Occipital lobe (tissue), 1 donor: ENCODE measurements at regions not wholly inside any gene's neighbourhood (a gene's known extent, or its start where the extent isn't known, plus 50 kb on each side); places are given as distances from the start of the nearest gene placed in this dataset.
"Not testable (repeated sequence)": the region's sequence is repeated elsewhere in the genome, so short reads cannot be mapped to it uniquely, and the experiment has no call there.

ENCODE experiments used
- DNase-seq: peaks from one replicate; lab custom pipeline; 2025; lab: John Stamatoyannopoulos, UW

- no peak for DNase-seq
Observed at GRCh38 chr10:29797616-29798015, 162.8 kb upstream of the SVIL start.

DNA sequence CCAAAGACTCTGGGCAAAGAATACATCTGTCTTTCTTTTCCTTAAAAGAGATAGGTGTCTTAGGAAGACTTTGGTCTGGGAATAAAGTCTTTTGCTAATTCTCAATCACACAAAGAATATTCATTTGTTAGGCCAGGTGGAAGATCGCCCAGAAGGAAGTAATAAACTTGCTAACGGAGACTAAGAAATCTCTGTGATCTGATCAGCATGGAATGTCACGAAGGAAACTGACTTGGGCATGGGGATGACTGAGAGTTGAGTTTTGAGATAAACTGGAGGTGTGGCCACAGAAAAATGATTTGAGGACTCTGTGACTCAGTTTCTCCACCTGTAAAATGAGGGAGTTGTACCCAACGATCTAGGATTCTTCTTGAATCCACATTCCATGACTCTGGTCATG, 161.1 kb upstream of the SVIL start:
- no peak for DNase-seq

- DNase-seq = no peak
Observed at GRCh38 chr10:29794776-29795611, 160.2 kb upstream of the SVIL start.

DNA sequence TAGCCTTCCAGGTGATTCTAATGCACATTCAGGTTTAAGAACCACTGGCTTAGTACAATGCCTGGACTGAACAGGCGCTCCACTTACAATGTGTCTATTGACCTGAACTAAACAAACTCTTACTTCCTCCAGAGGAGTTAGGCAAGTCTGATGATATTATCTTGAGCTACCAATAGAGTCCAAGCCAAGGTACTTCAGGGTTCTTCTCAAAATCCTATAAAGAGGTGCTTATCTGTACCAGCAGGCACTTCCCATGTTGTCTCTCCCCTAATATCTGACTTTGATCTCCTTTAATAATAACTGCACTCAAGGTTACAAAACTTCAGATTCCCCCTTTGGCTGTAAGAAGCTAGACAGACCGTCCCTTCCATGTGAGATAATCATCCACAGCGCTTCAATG, 157.0 kb upstream of the SVIL start:
- DNase-seq = no peak

DNA sequence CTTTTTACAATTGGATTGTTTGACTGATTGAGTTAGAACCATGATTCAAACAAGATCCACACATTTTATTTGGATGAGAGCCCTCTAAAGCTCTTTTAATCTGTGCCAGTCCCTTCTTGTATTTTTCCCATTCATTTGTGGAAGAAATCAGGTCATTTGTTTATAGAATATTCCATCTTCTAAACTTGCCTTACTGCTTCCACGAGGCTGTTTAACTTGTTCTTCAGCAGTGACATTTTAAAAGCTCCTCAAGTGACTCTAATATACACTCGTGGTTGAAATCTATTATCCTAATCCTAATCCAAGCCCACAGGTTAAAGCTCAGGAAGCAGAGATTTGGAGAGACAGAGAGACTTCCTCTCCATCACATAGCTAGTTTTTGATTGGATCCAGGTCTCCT, 155.4 kb upstream of the SVIL start:
- no peak for DNase-seq

- DNase-seq = no peak
Observed at GRCh38 chr10:29788113-29788512, 153.3 kb upstream of the SVIL start.

DNA sequence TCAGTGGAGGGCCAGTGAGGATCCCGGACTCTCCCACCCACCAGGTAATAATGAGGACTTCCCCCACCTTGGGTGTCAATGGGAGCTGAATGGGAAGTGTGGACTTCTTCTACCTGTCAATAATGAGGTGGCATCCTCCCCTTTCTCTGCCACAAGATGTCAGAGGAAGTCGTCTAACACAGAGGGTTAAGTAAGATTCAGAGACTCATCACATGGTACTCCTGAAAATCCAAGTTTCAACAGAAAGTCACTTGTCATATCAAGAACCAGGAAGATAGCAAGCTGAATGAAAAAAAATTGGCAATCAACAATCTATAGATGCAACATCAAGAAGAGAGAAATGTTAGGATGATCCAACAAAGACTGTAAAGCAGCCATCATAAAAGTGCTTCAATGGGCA, 150.9 kb upstream of the SVIL start:
- no peak for DNase-seq

DNA sequence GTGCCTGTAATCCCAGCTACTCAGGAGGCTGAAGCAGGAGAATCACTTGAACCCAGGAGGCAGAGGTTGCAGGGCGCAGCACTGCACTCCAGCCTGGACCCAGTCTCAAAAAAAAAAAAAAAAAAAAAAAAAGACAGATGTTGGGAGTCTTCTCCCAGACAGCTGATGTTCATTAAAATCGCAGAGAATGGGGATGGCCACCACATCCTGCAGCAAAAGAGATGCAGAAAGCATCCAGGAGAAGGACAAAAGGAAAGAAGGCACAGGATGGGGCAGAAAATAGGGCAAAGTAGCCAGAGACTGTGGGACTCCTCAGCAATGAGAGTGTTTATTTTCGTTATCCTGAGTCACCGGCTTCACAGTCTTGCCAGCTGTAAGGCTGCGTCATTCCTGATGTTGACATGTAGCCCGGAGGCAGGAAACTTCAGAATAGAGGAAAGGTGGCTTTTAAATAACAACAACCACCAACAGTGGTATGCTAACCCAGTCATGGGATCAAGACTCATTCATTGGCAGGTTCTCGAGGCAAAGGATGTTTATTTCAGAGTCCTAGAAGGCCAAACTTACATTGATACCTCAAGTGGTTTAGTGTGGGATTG, 149.5 kb upstream of the SVIL start:
- DNase-seq = no peak

- DNase-seq = no peak
Observed at GRCh38 chr10:29783201-29783947, 148.6 kb upstream of the SVIL start.

GRCh38 chr10:29780639-29781038, 145.9 kb upstream of the SVIL start:
- no peak for DNase-seq

DNA sequence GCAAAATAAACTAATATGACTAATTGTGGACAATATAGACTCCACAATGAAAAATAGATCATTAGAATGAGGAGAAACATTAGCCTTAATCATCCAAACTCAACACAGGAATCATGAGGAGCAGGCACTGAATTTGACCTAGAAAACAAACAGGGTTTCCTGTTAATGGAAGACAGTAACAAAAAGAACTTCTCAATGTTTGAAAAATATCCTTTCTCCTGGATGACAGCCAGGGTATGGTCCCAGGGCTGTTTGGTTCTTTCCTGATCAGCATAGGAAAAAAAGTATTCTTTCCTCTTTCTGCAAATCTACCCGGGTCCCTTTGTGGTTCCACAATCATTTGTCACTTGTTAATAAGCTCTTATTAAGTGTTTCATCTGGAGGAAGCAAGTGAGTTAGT, 145.3 kb upstream of the SVIL start:
- no peak for DNase-seq

DNA sequence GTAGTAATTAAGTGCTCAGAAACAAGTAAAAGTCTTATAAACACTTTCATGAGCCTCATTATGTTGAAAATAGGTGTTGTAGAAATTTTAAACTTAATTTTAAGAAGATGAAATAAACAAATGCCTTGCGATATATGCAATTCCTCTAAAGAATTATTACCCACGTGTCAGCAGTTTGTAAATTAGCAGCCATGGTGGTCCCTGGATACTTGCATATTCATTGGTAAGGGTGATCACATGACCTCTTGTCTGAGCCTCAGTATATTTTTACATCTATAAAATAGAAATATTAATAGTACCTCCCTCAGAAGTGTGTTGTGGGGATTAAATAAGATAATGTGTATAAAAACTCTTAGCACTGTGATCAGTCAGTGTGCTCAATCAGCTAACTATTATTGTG, 141.5 kb upstream of the SVIL start:
- DNase-seq = no peak

DNA sequence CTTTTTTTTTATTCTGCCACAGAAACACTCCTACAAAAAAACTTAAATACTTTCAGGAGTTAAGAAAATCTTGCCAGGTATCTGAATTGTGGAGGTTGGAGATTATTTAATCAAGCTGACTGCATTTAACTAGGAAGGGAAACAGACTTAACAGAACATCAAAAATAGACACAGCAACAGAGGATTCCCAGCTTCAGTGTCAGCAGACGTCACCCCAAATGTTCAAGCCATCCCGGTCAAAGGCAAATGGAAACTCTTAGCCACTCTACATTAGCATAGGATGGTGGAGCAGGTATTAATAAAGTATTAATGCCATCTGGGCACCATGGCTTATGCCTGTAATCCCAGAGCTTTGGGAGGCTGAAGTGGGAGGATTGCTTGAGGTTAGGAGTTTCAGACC, 139.7 kb upstream of the SVIL start:
- no peak for DNase-seq

- DNase-seq = no peak
Observed at GRCh38 chr10:29773675-29774091, 138.9 kb upstream of the SVIL start.

DNA sequence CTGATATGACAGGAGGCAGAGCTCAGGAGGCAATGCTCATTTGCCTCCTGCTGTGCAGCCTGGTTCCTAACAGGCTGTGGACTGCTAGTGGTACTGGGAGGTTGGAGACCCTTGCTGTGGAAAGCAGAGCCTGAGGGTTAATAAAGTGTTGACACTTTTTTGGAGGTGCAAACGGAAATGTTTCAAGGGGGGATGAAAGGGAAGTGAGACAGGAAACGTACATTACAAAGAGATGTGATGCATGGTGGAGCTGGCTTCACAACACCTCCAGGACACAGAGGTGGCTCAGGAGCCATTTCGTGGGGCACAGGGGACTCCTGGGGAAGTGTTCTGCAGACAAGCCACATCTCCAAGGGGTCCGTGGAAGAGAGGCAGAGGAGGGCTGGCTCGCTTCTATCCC, 137.6 kb upstream of the SVIL start:
- no peak for DNase-seq

DNA sequence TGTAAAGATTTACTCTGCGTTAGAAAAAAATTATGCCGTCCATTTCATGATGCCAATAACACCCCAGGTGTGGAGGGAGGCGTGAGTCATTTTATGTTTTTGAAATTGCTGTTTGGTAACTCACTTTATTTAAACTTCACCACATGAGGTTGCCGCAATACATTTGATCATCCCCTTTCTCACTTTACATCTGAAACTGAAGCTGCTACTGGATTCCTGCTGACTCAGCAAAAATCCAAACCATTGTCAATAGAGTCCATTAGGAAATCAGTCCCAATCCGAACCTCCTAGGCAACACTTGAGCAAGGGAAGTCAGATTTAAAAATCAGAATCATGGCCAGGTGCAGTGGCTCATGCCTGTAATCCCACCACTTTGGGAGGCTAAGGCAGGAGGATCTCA, 136.6 kb upstream of the SVIL start:
- no peak for DNase-seq

DNA sequence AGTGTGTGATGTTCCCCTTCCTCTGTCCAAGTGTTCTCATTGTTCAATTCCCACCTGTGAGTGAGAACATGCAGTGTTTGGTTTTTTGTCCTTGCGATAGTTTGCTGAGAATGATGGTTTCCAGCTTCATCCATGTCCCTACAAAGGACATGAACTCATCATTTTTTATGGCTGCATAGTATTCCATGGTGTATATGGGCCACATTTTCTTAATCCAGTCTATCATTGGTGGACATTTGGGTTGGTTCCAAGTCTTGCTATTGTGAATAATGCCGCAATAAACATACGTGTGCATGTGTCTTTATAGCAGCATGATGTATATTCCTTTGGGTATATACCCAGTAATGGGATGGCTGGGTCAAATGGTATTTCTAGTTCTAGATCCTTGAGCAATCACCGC, 134.5 kb upstream of the SVIL start:
- not testable (repeated sequence) for DNase-seq

DNA sequence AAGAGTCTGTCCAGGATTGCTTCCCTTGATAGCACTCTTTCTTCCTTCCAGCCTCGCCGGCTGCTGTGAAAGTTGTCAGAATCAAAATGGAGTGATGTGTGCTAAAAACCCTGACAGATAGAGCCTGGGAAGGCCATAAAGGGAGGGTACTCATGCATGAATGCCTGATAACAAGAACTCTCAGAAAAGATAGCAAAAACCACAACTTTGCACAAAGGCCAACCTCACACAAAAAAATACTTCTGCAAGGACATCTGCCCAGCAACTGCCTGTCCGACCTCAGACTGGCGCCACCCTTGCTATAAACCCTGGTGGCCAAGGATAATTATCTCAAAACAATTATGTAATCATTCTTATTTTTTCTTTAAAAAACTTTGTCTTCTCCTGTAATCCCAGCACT, 133.2 kb upstream of the SVIL start:
- DNase-seq = no peak

- no peak for DNase-seq
Observed at GRCh38 chr10:29766753-29767152, 132.0 kb upstream of the SVIL start.

DNA sequence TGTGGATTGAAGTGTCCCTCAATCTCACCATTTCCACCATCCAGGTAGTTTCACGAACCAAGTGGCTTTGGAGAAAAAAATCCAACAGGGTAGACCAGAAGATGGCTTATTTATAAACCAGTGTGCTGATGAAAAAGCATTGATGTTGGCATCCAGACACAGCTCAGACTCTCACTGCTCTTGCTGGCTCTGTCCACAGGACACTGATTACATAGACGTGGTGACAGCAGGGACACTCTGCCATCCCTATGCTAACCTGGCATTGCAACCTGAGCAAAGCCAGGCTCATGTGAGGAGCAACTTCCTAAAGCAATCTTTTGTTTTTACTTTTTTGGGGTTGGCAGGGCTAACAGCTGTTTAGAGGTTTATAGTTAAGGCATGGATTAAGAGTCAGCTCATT, 130.6 kb upstream of the SVIL start:
- DNase-seq = no peak

GRCh38 chr10:29763396-29763795, 128.6 kb upstream of the SVIL start:
- no peak for DNase-seq

- DNase-seq = no peak
Observed at GRCh38 chr10:29761916-29762315, 127.1 kb upstream of the SVIL start.
